ENCODE measurements at regions not wholly inside any gene's neighbourhood (a gene's known extent, or its start where the extent isn't known, plus 50 kb on each side); places are given as distances from the start of the nearest gene placed in this dataset.

- no peak overlapping the region for H3K4me3 ChIP-seq (ENCODE audit: low read depth, low read length)
- TF ChIP-seq CTCF (IDR thresholded peaks at IDR 0.05; ENCODE audit: insufficient read depth, low read depth, low read length, missing control alignments): no peak
Observed at GRCh38 chr17:74028354-74029116, 174.9 kb upstream of the RPL38 start.

GRCh38 chr17:74031316-74032090 is 172.0 kb upstream of the RPL38 start:
- no peak for TF ChIP-seq CTCF (IDR thresholded peaks at IDR 0.05; ENCODE audit: insufficient read depth, low read depth, low read length, missing control alignments)
- no peak overlapping the region for H3K4me3 ChIP-seq (ENCODE audit: low read depth, low read length)
- no peak for DNase-seq (ENCODE audit: low read depth)

More at GRCh38 chr17:74028354-74029116, 174.9 kb upstream of the RPL38 start:
- DNase-seq (ENCODE audit: low read depth): no peak

- no peak for DNase-seq (ENCODE audit: low read depth)
- no peak overlapping the region for H3K4me3 ChIP-seq (ENCODE audit: low read depth, low read length)
- TF ChIP-seq CTCF (IDR thresholded peaks at IDR 0.05; ENCODE audit: insufficient read depth, low read depth, low read length, missing control alignments): no peak
Observed at GRCh38 chr17:74032222-74032621, 171.3 kb upstream of the RPL38 start.

GRCh38 chr17:74037320-74037719 is 166.2 kb upstream of the RPL38 start:
- no peak overlapping the region for H3K4me3 ChIP-seq (ENCODE audit: low read depth, low read length)
- TF ChIP-seq CTCF (IDR thresholded peaks at IDR 0.05; ENCODE audit: insufficient read depth, low read depth, low read length, missing control alignments): no peak
- DNase-seq (ENCODE audit: low read depth): no peak

GRCh38 chr17:74040291-74040690 is 163.2 kb upstream of the RPL38 start:
- DNase-seq (ENCODE audit: low read depth): no peak
- TF ChIP-seq CTCF (IDR thresholded peaks at IDR 0.05; ENCODE audit: insufficient read depth, low read depth, low read length, missing control alignments): no peak

GRCh38 chr17:74040729-74041128 is 162.7 kb upstream of the RPL38 start:
- H3K4me3 ChIP-seq (ENCODE audit: low read depth, low read length): no peak overlapping the region
- no peak for DNase-seq (ENCODE audit: low read depth)
- TF ChIP-seq CTCF (IDR thresholded peaks at IDR 0.05; ENCODE audit: insufficient read depth, low read depth, low read length, missing control alignments): no peak

More at GRCh38 chr17:74040291-74040690, 163.2 kb upstream of the RPL38 start:
- H3K4me3 ChIP-seq (ENCODE audit: low read depth, low read length): no peak overlapping the region

Data from GM12865 (cell line).